Heart left ventricle (tissue), 16 donors: ENCODE measurements at regions not wholly inside any gene's neighbourhood (a gene's known extent, or its start where the extent isn't known, plus 50 kb on each side); places are given as distances from the start of the nearest gene placed in this dataset.
A peak's percentile ranks its signal among the peaks of the same experiment; 100 is the strongest.

Experiments
- ATAC-seq, 4 donors: fragments of 200-7000 bp; cut with Tn5 transposase; one replicate each; pipeline ENCODE4 v1.9.1; 2020 to 2022; ENCODE audit warnings: moderate library complexity in 4 of 4, mild to moderate bottlenecking in 3 of 4, moderate number of reproducible peaks in 1 of 4
- DNase-seq, 5 donors: peaks; one replicate each; pipeline ENCODE4 v3.0.0-alpha.2; 2020
- H3K27ac ChIP-seq, 12 donors: fragments of 200-600 bp; sonication (generic) in 4 of 12; one replicate each; pipeline versions ENCODE4 v1.5.0 to v1.8.0; 2016 to 2022; ENCODE audit warnings: mild to moderate bottlenecking in 2 of 12
- H3K27me3 ChIP-seq, 9 donors: fragments of 200-600 bp; sonication (generic) in 2 of 9; one replicate each; pipeline versions ENCODE4 v1.5.1 to v1.8.0; 2016 to 2022; ENCODE audit warnings: mild to moderate bottlenecking in 3 of 9
- H3K36me3 ChIP-seq, 9 donors: fragments of 200-600 bp; sonication (generic) in 2 of 9; one replicate each; pipeline versions ENCODE4 v1.5.0 to v1.8.0; 2018 to 2022; ENCODE audit warnings: mild to moderate bottlenecking in 2 of 9
- H3K4me1 ChIP-seq, 12 donors: fragments of 200-600 bp; sonication (generic) in 4 of 12; one replicate each; pipeline versions ENCODE4 v1.5.0 to v1.8.0; 2016 to 2022; ENCODE audit warnings: mild to moderate bottlenecking in 3 of 12
- H3K4me3 ChIP-seq, 12 donors: fragments of 200-600 bp; sonication (generic) in 4 of 12; one replicate each; pipeline versions ENCODE4 v1.5.0 to v1.8.0; 2017 to 2022; ENCODE audit warnings: mild to moderate bottlenecking in 9 of 12, moderate library complexity in 4 of 12
- H3K9me3 ChIP-seq, 12 donors: fragments of 200-600 bp; sonication (generic) in 4 of 12; one replicate each; pipeline versions ENCODE4 v1.5.0 to v1.8.0; 2016 to 2022; ENCODE audit warnings: mild to moderate bottlenecking in 1 of 12
- CTCF ChIP-seq, 12 donors: fragments of 200-600 bp; sonication (generic) in 4 of 12; IDR thresholded peaks; one replicate each; pipeline versions ENCODE4 v1.5.0 to v1.8.0; 2018 to 2022; ENCODE audit warnings: antibody characterized with exemption in 12 of 12, mild to moderate bottlenecking in 5 of 12
- POLR2A ChIP-seq, 2 donors: fragments of 450-650 bp; IDR thresholded peaks; one replicate each; pipeline ENCODE4 v1.6.1; 2017; ENCODE audit warnings: antibody characterized with exemption in 2 of 2, mild to moderate bottlenecking in 2 of 2, moderate library complexity in 2 of 2
- WGBS, 4 donors: extraction: QIAGEN DNeasy Blood & Tissue Kit in 2 of 4; methylation state at CpG; one replicate each; pipeline versions ENCODE4 v1.1.5 to v1.1.7; 2013 to 2018; 5-methylcytosine and 5-hydroxymethylcytosine counted together
- intact Hi-C, 10 donors: fragments of 100-400 bp; cut with DNase I; formaldehyde crosslinking; loops; one replicate each; pipeline versions ENCODE4 v1.11.1 to v1.14.2; 2022
- donor health status: ischemic (EF 13 %, LVEDD 7.1; RV severe dilation, severe dysfunction).
- donor health status: healthy with polysubstance abuse.
- donor health status: DM: no; HTN: yes; CAD: no.
- donor health status: DM: no; HTN: no; CAD: no.
- donor health status: ischemic (EF 25% LVEDD 6.9; RV normal size, moderate dysfunction).
- donor health status: ischemic (EF 25% LVEDD 5.7; RV mildly dilated, moderate dysfunction).
- donor health status: healthy.
- donor health status: DM: yes; HTN: yes; CAD: no.
- donor health status: ischemic (EF 35%, LVEDD 5.7; RV mildly dilated, moderate dysfunction).
- donor health status: nonischemic (EF 11% LVEDD 7.7; RV severe dilation, severe dysfunction).
- donor health status: DM: yes; HTN: yes; CAD: no.
- donor health status: PGD.
- donor health status: ischemic (EF 29% LVEDD 5.4; RV normal size, mild dysfunction).
- donor health status: nonischemic (EF 23%, LVEDD 6.1; RV moderate dilation, normal function).

- Histone ChIP-seq H3K4me3 (no peak overlapping the region), H3K27ac (no peak overlapping the region), H3K4me1 (no peaks in the 10 kb centered on the region), H3K9me3 (no peaks in the 10 kb centered on the region), H3K27me3 (no peaks in the 10 kb centered on the region), H3K36me3 (no peaks in the 10 kb centered on the region)
- intact Hi-C loops, result no loop called here
- no peak for ATAC-seq
- TF ChIP-seq POLR2A (IDR thresholded peaks at IDR 0.05), result no peak
- TF ChIP-seq CTCF (IDR thresholded peaks at IDR 0.05), result no peak
- DNase-seq, result no peak
- WGBS, 4 donors, result 71 to 77% (median 74%) methylated on average over 7 of the region's 7 CpGs
Measured at GRCh38 chr13:104105418-104106355, 1039.5 kb upstream of the SLC10A2 start.

GRCh38 chr13:104099750-104100149 lies 1033.5 kb upstream of the SLC10A2 start:
- no peaks in the 10 kb centered on the region for H3K9me3 ChIP-seq
- intact Hi-C loops, result no loop called here
- no peak for ATAC-seq
- H3K27ac ChIP-seq, result no peak overlapping the region
- no peak for DNase-seq
- no peaks in the 10 kb centered on the region for H3K4me1 ChIP-seq
- no peak for TF ChIP-seq POLR2A (IDR thresholded peaks at IDR 0.05)
- no peak for TF ChIP-seq CTCF (IDR thresholded peaks at IDR 0.05)
- no peaks in the 10 kb centered on the region for H3K36me3 ChIP-seq
- H3K4me3 ChIP-seq, result no peak overlapping the region
- H3K27me3 ChIP-seq, result no peaks in the 10 kb centered on the region

GRCh38 chr13:104098421-104098820 lies 1032.2 kb upstream of the SLC10A2 start:
- Histone ChIP-seq H3K9me3 (no peaks in the 10 kb centered on the region), H3K4me3 (no peak overlapping the region), H3K27ac (no peak overlapping the region), H3K36me3 (no peaks in the 10 kb centered on the region), H3K4me1 (no peaks in the 10 kb centered on the region), H3K27me3 (no peaks in the 10 kb centered on the region)
- TF ChIP-seq CTCF (IDR thresholded peaks at IDR 0.05) (no peak), POLR2A (IDR thresholded peaks at IDR 0.05) (no peak)
- ATAC-seq (no peak), DNase-seq (no peak)
- WGBS, 4 donors, result 85 to 90% (median 87%) methylated on average over 4 of the region's 4 CpGs
- intact Hi-C loops, result no loop called here

- 62 to 67% (median 65%) methylated on average over 5 of the region's 5 CpGs for WGBS, 4 donors
- intact Hi-C loops, result no loop called here
- Histone ChIP-seq H3K36me3 (no peaks in the 10 kb centered on the region), H3K27ac (no peak overlapping the region), H3K4me1 (no peaks in the 10 kb centered on the region), H3K4me3 (no peak overlapping the region), H3K9me3 (peaks cover 0 to 15% (median 0%) of the 10 kb centered on the region in 12 donors), H3K27me3 (no peaks in the 10 kb centered on the region)
- TF ChIP-seq CTCF (IDR thresholded peaks at IDR 0.05), result no peak
- TF ChIP-seq POLR2A (IDR thresholded peaks at IDR 0.05), result no peak
- no peak for DNase-seq
- peak in 1 of 4 donors; percentile 52 for ATAC-seq
Measured at GRCh38 chr13:104086759-104087158, 1020.5 kb upstream of the SLC10A2 start.
